SW 1271 (cell line): ENCODE measurements at regions not wholly inside any gene's neighbourhood (a gene's known extent, or its start where the extent isn't known, plus 50 kb on each side); places are given as distances from the start of the nearest gene placed in this dataset.

Source experiments
- DNase-seq, 2 experiments: peaks; one replicate each; lab custom pipeline; 2025; lab: John Stamatoyannopoulos, UW

GRCh38 chrX:38991656-38992440 is 190.6 kb downstream of the MID1IP1 start:
- DNase-seq, result no peak

GRCh38 chrX:38992441-38993096 is 191.3 kb downstream of the MID1IP1 start:
- DNase-seq, result no peak

- no peak for DNase-seq
Measured at GRCh38 chrX:38993500-38993899, 192.2 kb downstream of the MID1IP1 start.

DNA sequence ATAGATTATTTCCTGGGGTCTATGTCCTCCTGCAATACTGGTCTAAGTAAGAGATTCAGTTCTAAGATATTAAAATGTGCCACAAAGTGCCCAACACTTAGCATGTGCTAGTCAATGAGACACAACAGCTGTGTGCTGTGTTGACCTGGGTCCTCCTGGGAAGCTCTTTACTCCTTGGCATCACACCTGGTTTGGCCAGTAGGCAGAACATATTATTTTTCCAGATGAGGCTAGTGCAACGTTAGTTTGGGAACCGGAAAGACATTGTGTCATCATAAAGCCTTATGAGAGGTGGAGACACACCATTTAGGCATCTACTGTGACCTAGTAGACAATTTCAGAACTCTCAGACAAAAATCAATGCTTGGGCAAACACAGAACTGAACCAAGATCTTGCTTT is 197.8 kb downstream of the MID1IP1 start:
- DNase-seq, result no peak

GRCh38 chrX:38999967-39000745 is 198.9 kb downstream of the MID1IP1 start:
- no peak for DNase-seq

DNA sequence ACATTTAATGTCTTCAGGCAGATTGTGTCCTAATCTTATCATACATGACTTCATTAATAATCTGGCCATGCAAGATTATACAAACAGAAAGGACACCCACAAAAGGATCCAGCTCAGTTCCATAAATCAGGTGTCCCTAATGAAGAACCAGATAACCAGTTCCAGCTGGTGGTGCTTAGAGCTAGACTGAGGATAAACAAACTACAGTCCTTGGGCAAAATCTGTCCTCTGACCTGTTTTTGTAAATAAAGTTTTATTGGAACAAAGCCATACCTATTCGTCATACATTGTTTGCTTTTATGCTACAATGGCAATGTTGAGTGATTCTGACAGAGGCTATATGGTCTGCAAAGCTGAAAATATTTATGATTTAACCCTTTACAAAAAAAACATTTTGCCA is 199.5 kb downstream of the MID1IP1 start:
- DNase-seq, result no peak

DNA sequence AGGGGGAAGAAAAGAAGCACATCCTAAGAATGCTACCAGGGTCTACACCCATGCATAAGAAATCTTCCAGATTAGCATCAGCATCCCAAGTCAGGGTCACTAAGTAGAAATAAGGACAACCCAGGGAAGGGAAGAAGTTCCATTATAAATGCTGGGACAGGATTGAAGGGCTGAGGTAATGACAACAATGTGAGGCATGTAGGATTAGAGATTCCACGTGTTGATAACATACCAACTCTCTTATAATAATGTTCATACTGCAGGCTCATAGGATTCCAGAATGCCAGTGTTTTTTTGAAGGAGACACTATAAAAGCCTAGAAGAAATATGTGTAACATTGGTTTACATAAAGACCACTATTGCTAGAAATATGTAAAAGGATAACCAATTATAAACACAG is 201.2 kb downstream of the MID1IP1 start:
- DNase-seq, result no peak

DNA sequence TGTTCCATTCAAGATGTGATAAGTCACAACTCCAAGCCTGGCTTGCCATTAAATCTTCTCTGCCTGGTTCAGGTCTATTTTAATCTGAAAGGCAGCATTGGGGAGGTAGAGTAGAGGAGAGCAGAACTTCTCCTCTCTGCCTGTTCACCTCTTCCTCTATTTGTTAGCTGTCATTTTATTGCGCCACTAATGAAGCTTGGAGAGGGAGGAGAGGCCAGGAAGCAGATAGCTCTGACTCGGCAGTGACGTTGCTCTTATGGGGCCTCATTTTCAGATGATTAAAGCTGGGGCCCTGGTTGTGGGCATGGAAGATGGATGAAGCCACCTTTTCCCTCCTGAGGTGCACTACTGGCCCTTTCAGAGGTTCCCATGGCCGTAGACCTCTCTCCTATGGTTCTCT is 207.3 kb downstream of the MID1IP1 start:
- no peak for DNase-seq

DNA sequence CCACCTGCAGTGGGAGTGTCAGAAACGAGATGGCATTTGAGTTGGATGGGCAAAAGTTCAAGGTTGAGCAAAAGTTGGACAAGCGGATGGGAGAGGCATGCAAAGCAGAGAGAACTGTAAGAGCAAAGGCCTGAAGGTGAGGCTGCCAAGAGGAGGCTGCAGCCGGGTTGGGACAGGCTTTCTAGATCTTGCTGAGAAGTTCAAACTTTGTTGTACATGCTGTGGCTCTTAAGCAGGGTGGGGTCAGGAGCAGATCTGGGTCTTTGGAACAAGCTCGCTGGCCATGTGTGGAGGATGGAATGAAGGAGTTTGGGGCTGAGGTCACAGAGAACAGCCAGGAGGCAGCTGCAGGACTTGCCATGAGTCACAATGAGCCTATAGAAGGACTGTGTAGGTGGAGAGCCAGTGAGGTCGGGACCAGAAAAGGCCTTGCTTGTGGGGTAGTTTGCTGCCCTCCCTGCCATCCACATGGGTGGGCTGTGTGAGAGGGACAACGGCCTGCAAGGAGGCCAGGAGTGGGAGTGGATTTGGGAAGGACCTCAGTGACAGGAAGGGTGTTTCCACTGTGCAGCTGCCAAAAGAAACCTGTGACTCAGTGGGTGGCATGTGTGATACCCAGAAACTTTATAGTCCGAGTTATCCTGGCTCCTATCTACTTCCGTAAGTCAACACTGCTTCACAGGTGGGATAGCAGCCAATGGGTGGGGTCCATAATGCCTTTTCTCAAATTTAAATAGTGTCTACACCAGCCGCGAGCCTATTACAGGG is 210.4 kb downstream of the MID1IP1 start:
- no peak for DNase-seq

GRCh38 chrX:39012621-39013111 is 211.4 kb downstream of the MID1IP1 start:
- DNase-seq, result no peak

DNA sequence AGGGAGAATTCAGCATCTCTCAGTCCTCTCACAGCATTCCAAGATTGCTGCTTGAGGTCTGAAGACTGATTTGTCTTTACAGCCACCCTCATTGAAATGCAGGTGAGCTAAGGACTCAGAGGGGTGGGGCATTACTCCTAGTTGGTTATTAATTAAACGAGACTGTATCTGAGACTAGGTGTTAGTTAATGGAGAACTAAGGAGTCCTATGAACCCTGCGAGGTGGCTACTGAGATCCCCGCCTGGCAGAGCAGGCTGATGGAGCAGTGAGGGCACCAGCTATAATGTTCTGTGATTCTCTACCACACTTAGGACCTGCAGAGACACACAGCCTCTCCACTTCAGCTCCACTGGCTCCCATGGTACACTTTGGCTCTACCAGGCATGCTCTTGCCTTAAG is 215.3 kb downstream of the MID1IP1 start:
- no peak for DNase-seq

- DNase-seq, result no peak
Measured at GRCh38 chrX:39017077-39017476, 215.8 kb downstream of the MID1IP1 start.

DNA sequence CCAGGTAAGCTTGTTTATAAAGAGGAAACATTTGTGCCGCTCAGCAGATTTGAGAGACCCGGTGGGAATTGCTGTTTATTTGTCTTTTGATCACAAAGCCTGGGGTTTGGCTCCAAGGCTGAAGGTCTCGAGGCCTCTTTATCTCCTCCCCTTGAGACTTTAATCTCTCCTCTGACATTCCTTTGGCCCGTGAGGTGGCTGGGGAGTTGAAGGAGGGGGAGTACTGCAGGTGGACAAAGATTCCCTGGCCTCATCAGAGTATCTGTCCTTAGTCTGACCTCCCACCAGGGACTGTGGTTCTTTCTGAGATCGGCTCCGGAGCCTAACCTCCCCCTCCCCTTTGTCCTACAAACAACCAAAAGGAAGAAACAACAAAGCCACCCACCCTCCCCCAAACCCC is 216.5 kb downstream of the MID1IP1 start:
- DNase-seq, result no peak

DNA sequence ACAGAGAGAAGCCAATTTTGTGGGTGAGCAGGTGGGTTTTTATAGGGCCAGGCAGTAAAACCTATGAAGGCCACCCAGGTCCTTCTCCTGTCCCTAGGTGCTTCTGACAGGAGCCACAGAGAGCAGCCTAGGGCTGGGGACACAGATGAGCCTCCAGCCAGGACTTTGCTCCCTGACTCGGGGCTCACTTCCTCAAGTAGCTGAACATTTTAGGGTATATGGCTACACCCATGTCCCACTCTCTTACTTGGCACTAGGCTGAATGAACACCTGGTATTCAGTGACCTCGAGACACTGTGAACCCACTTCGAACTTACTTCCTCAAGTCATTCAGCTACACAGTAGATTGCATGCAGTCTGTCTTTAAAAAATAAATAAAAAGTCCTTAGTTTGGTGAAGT is 217.3 kb downstream of the MID1IP1 start:
- no peak for DNase-seq

- DNase-seq, result no peak
Measured at GRCh38 chrX:39019056-39019455, 217.8 kb downstream of the MID1IP1 start.

DNA sequence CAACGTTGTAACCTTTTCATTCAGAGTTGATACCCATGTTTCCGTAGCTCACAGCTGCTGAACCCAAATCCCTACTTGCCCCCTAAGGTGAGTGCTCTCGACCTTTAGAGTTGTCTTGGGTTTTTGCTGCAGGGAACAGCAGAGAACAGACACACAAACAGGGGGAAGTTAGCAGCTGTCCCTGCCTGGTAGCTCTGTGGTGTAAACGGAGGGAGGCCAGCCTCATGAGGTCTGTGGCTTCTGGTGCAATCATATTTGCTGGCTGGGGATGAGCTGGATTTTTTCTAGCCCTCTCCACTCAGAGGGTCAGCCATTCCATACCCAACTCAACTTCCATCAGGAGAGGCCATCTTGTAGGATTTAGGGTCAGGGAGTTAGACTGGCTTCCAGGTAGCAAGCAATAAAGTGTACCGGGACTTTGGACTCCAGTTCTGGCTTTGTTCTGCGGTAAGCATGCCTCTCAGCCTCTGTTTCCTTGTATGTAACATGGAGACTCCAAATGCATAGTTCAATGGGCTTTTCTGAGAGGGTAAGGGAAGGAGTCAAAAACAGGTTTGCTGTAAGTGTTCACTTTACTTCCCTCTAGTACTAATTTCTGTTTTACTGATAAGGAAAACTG is 218.9 kb downstream of the MID1IP1 start:
- DNase-seq, result no peak

DNA sequence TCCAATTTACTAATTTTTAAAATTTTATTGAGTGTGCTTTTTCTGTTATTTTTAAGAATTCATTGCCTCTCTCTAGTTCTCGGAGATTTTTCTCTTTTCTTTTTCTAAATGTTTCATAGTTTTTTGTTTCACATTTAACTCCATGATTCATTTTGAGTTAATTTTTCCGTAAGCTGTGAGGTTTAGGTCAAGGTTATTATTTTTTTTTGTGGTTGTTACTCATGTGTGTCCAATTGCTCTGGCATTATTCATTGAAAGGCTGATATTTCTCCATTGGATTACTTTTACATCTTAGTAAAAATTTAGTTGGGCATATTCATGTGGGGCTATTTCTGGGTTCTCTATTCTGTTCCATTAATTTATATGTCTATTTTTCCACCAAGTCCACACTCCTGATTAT is 220.8 kb downstream of the MID1IP1 start:
- DNase-seq, result no peak

- no peak for DNase-seq
Measured at GRCh38 chrX:39029221-39029620, 228.0 kb downstream of the MID1IP1 start.

DNA sequence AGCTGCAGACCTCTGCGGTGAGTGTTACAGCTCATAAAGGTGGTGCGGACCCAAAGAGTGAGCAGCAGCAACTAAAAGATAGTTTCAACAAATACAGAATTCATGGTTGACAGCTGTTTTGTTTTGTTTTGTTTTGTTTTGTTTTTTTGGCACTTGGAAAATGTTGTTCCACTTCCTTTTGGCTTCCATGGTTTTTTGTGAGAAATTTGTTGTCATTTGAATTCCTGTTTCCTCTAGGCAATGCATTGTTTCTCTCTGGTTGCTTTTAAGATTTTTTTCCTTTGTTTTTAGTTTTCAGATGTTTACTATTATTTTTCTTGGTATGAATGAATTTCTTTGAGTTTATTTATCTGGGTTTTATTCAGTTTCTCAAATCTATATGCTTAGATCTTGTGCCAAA is 229.4 kb downstream of the MID1IP1 start:
- DNase-seq, result no peak

- no peak for DNase-seq
Measured at GRCh38 chrX:39039890-39040289, 238.6 kb downstream of the MID1IP1 start.

DNA sequence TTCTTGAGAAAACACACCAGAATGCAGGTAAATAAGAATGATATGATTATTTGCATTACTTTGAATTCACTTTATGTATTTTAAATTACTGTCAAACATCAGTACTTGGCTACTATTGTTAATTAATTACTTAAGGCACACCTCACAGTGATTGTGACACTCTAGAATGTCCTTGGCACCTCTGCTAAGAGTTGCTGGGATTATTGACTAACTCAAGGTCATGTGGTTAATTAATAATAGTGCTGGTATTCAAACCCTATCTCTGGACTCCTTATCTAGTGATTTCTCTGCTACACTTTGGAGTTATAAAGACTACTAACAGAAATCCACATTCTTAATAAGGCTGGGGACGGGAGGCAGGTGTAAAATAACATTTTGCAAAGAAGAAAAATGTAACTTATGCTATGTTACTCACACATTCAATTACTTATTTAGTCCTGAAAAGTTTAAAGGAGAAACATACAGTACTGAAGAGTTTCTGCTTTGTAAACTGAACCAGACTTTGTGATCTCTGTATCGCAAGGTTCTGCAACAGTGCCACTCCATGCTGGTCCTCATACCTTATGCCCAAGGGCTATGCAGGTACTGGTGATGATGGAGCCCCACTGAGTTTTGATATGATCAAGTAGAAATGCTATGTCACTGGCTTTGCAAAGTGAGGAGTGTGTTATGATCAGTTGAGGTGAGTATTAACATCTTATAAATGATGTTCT is 242.7 kb downstream of the MID1IP1 start:
- no peak for DNase-seq
